HUDEP-2 (cell line): ENCODE measurements at regions not wholly inside any gene's neighbourhood (a gene's known extent, or its start where the extent isn't known, plus 50 kb on each side); places are given as distances from the start of the nearest gene placed in this dataset.
"Not testable (repeated sequence)": the region's sequence is repeated elsewhere in the genome, so short reads cannot be mapped to it uniquely, and the experiment has no call there.

ENCODE experiments used
- DNase-seq, 76 experiments: peaks; one replicate each; lab custom pipeline; 2025; ENCODE audit not compliant: unreplicated experiment in 76 of 76; lab: John Stamatoyannopoulos, UW

DNA sequence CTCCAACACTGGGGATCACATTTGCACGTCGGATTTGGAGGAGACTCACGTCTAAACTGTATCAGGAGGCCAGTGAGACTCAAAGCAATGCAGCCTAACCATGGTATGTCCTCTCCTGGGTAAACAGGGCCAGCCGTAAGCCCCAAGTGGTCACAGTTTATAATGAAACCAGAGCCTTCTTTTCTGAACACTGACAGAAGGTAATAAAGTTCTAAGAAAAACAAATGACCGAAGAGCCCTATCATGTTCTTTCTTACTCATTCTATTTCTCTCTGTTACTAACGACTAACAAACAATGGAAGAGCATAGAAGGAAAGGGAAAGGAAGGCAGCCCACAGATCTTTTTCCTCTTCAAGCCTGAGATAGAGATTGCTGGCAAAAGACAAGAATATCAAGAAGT is 796.8 kb upstream of the SOX11 start:
- DNase-seq, result no peak

DNA sequence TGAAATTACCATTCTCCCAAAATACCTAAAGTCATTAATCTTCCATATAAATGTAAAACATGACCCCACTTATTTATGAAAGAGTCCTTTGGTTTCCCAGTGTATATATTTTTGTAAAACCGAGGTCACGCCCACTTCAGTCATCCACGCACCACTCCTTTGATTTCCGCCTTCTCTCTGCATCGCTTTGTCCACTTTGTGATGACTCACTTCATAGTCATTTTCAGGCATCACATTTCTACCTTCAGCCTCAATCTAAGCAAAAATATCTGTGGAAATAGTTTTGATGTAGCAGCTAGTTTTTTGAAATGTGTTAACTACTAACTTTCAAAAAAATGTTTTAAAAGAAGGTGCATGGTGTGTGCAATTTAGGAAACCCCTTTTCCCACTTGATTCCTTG is 793.5 kb upstream of the SOX11 start:
- no peak for DNase-seq

DNA sequence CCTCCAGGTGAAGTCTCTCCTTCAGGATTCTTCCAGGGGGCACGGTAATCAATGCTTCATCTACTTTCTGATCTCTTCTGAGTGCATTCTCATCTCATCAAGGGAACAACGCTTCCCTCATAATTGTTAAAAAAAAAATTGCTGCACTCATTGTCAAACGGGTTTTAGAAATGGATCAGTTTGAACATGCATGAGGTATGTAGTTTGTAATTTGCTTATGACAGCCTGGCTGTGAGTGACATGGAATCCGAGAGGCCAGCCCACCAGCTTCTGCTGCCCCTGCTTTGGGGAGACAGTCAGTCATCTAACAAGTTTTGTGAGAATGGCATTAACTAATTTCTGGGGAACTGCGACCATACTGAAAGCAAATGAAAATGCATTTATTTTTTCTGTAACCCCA is 791.9 kb upstream of the SOX11 start:
- no peak for DNase-seq

DNA sequence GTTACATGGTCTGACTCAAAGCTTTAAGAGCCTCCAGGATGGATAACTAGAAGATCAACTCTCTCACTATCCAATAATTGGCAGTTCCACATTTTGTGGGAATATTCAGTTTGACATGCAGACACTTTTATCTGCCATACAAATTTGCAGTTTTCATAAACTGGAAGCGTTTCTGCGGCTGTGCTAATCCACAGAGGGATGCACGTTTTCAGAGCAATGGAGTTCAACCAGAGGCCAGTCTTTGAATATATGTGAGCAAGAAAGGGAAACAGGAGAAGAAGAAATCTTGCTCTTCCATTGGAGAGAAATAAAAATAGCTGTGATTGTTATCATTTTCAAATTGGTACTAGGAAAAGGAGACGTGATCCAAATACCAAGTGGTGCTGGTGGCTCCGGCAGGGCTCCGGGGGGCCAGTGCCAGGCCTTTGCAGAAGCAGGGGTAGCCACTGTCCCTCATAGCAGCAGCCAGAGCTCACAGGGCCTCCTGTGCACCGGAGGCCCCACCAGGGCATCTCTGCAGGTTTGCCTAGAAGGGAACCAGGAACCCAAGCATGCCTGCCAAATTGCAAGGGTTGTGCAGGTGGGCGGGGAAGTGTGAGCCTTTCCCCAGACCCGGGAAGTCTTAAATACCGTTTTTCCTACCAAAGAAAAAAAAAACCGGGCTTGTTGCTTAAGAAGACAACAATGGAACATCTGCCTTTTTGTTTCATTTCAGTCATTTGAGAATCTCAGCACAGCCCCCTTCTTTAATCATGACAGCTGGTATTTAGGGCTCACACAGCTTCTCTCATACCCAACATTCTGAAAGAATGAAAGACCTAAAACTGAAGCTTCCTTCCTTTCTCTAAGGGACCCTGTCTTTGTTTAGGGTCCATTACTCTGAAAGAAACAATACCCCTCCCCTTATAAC is 791.1 kb upstream of the SOX11 start:
- no peak for DNase-seq

DNA sequence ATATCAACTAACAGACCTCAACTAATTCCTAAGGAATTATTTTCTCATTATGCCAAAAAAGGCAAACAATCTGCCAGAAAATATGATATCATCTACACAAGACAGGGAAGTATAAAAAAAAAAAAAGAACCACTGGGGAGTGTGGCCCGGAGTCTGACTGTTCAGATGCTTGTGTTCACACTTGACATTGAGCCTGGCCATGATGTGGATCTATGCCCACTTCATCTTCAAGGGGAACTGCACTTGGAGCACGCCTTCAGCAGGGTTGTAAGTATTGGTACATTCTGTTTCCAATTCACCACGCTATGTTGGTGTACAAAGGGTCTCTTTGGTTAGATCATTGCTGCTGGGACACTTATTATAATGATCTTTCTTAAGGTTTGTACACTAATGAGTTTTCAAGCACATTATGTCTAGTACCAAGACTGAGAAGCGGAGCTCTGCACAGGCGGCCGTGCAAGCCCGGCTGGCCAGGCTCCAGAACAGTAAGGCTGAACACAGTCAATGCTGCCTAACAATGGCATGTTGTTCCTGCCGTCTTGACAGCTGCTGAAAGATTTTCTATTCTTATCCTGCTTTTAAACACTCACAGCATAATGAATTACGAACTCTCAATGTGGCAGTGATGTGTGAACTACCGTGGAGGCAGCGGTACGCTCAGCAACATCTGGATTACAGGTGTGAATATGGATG is 788.4 kb upstream of the SOX11 start:
- DNase-seq, result no peak

DNA sequence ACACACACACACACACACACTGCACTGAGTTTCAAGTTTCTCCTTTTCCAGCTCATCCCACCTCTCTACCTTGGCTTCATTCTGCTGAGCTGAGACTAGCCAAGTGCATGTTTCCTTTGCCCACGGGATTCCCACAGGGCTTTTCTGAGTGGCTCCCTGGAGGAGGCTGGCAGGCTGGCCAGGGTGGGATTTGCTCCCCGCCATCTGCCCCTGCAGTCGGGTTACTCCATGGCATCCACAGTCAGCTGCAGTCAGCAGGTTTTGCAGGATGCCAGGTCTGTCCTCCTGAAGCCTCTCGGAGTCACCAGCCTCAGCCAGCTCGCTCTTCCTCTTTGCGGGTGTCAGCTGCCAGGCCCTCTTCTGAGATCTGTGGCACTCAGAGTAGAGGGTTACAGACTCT is 783.7 kb upstream of the SOX11 start:
- no peak for DNase-seq

DNA sequence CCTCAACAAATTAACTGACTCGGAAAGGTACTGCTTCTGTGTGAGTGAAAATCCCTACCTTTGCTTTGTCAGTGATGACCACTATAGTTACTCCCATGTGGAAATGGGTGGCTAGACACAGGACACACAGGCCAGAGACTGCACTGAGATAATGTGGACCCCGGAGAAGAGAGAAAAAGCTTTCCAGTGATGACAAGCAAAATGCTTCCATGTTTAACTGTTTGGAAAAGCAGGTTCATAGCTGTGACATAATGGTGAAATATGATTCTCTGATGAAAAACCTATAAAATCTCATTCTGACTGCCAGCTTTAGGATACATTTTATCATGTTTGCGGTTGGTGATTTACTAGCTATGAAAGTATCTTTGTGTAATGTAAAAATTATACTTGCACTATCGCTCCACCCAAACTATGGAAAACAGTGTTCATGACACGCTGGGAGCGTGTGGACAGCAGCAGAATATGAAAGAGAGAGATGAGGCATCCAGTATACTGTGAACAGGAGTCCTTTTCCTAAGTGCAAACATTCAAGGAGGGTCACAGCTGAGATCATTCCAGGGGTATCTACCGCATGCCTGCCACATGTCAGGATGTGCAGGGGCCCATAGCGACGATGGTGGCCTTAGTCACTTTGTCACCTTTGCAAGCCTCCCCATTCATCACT is 782.7 kb upstream of the SOX11 start:
- no peak for DNase-seq

DNA sequence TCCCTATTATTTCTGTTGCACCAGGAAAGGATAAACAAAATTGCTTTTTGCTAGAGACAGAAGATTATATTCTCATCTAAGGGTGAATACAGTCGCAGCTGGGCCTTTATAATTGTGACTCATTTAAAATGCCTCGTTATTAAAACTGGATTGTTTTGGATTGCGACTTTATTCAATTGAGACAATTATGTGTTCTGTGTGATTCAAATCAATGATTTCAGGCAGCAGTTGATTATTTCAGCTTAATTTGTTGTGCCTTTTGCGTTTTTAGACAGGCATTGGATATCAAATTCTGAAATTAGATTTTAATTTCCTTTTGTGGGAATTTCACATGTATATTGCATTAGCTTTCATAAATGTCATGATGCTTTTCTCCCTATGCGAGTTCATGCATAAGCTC is 778.1 kb upstream of the SOX11 start:
- DNase-seq, result no peak

DNA sequence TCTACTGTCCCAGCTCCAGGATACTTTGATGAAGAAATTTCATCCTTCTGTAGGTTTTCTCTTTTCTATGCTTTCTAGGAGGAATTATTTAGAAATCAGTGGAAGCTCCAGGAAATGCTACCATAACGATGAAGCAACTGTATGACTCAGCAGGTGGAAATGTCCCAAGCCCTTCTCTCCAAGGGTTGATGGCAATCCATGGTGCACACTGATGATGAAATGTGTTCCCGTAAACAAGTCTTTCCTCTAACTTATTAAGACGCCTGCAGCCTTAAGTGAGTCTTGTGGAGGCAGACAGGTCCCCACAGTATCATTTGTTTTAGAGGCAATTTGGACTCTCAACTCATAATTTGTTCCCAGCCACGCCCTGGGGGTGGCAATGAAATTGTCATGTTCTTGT is 777.6 kb upstream of the SOX11 start:
- no peak for DNase-seq

DNA sequence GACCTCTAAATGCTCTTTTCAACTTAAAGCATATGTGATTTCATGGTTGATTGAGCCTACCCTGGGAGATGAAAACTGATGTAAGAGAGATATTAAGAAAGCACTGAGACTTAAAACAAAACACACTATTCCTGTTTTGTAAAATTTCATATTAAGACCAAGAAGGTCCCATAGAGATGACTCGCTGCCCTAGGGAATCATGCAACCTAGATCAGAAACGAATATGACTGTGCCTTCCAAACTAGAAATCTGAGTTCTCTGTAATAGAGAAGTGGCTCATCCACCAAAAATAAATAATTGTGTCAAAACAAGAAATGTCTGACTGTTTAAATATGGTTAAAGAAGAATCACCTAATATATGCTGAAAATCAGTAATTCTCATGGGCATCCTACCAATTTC is 776.8 kb upstream of the SOX11 start:
- no peak for DNase-seq

DNA sequence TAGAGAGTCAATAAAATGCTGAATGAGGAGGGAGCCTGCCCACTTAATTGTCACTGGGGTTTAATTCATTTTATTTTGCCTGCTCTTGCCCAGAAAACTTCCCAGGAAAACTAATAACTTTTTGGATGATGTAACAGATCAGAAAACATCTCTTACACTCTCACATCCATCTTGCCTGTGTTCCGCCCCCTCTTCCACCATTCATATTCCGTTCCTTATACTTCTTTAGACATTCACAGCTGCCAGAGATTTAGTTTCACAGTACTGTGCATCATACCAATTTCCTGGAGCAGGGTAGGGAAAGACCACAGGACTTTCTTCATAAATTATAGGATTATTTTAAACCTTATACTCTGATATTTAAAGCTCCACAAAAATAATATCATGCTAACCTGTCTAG is 776.1 kb upstream of the SOX11 start:
- DNase-seq, result no peak

DNA sequence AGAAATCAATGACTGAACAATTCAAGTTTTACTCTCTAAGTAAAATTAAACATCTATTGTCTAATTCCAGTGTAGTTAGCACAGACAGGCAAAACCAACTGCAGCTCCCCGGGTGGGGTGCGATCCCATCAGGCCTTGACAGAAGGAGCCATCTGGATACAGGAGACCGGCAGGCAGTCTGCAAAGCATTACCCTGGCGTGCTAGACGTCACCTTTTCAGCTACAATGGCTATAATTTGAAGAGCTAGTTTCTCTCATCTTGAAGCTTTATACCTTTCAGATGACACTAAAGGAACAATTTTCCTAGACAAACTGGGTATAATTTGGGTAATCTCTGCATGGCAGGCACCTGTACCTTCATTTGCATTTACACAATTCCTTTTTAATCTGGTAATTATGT is 761.5 kb upstream of the SOX11 start:
- DNase-seq, result no peak

DNA sequence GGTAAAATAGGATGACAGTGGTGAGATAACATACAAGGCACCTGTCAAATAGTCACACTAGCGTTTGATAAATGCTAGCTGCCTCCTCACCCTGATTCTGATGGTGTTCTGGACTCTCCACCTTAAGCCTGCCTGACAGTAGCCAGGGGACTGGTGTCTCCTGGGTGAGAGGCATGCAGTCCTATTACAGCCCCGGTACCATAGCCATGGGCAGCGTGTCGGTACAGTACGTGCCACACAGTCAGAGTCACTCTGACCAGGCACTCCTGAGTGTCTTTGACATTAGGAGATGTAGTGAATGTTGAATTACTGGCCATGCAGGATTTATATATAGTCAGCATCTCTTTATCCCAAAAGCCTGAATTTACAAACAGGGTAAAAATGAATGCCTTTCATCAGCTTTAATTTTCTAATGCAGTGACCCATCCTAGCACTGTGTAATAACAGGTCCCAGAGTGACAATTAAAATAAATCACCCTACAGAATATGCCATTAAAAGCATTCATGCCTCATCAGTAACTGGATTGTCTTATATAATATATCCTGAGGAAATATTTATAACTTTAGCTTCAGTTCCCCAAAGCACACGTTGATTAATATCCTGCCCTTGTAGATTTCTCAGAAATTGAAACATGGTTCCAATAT is 760.3 kb upstream of the SOX11 start:
- no peak for DNase-seq

DNA sequence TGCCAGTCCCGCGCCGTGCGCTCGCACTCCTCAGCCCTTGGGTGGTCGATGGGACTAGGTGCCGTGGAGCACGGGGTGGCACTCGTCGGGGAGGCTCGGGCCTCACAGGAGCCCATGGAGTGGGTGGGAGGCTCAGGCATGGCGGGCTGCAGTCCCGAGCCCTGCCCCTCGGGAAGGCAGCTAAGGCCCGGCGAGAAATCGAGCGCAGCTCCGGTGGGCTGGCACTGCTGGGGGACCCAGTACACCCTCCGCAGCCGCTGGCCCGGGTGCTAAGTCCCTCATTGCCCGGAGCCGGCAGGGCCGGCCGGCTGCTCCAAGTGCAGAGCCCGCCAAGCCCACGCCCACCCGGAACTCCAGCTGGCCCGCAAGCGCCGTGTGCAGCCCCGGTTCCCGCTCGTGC is 756.9 kb upstream of the SOX11 start:
- not testable (repeated sequence) for DNase-seq

DNA sequence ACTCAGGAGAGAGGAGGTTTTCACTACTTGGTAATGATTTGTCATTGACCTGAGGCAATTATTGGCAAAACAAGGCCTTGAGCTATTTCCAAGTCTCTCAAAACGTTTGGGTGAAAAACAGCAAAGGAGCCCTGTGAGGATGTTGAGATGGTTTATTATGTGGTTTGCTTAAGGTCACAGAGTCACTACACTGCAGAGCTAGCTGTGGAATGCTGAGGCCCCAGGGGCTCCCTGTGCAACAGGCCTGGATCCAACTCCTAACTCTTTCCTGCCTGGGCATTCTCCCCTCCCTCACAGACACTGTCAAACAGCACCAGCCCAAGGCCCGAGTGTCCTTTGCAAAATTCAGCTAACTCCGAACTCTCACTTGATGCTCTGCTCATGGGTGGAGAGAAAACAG is 754.6 kb upstream of the SOX11 start:
- no peak for DNase-seq

DNA sequence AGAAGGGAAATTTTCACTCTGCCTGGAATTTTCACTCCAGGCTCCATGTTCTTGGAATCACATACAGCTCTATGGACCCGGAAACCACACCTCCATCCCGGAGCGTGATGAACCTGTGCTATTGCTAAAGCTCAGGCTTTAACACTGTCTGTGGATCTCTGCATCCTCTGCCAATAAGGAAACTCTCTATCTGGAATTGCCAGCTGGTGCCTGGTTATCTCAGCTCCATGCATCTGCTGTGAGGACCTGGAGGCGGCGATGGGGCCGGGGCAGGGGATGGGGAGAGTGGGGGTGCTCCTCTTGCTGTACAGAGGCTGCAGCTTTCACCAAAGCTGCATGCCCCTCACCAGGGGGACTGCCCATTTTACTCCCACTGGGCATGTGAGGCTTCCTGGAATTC is 754.0 kb upstream of the SOX11 start:
- DNase-seq, result no peak

DNA sequence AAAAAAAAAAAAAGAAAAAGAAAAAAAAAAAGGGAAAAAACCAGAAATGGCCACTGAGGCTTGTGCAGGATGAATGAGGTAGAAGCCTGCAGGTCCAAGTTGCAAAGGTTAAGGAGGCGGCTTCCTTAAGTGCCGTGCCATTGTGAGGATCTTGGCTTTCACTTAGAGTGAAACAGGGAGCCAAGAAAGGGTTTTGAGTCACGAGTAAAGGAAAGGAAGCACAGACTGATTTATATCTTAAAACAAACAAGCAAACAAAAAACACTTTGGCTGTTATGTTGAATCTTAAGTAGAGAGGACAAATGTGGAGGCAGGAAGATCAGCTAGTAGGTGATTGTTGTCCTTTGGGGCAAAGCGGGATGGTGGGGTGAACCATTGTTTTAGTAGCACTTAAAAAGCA is 749.7 kb upstream of the SOX11 start:
- no peak for DNase-seq

DNA sequence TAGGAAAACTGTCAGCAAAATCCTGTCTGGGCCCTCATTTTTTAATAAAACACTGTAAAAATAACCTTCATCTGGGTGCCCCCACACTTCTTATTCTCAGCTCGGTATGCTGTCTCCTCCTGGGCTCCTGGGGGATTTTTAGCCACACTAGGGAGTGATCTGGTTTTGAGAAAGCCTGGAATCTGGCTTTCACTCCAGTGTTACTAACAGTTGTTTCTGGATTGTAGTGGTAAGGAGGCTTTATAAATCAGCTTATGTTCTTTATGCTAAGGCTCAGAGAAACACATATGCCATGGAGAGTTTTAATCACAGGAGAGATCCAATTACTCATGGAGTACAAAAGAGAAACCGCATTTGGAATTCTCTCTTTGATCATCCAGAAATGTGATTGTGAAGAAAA is 744.3 kb upstream of the SOX11 start:
- no peak for DNase-seq

DNA sequence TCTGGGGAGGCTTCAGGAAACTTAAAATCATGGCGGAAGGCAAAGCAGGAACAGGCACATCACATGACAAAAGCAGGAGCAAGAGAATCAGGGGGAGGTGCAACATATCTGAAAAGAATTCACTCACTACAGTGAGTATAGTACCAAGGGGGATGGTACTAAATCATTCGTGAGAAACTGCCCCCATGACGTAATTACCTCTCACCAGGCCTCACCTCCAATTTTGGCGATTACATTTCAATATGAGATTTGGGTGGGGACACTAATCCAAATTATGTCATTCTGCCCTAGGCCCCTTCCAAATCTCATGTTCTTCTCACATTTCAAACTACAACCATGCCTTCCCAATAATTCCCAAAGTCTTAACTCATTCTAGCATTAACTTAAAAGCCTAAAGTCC is 740.8 kb upstream of the SOX11 start:
- DNase-seq, result no peak

DNA sequence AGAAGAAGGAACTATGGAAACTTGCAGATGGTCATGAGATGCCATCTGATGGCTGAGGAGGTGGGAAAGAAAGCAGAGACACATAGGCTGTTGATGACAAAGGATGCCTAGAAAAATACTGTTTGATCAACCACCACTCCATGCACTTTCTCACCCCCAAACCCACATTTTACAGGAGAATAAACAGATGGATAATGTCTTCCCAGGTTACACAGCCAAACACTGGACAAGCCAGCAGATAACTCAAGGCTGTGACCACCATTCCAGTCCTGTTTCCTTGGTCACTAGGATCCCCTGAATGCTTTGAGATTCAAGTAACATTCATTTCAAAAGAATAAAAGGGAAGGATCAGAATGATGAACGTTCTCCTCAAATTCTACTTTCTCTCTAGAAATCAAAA is 733.0 kb upstream of the SOX11 start:
- DNase-seq, result no peak

DNA sequence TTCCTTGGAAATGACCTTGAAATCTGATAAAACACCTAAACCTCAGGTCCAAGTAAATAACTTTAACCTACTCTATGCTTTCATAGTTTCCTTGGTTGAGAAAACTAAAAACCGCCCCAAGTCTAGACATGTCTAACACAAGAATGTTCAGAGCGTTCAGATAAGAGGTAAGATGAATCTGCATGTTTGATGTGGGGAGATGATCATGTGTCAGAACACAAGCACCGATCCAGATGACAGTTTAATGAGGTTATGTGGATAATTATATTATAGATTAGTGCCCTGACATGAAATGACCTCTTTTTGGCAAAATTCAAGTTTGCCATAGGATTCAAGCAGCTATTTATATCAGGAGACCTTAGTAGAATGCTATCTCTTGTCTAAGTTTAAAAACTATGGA is 729.8 kb upstream of the SOX11 start:
- DNase-seq, result no peak
